A549 (cell line): ENCODE measurements at regions not wholly inside any gene's neighbourhood (a gene's known extent, or its start where the extent isn't known, plus 50 kb on each side); places are given as distances from the start of the nearest gene placed in this dataset.
A peak's percentile ranks its signal among the peaks of the same experiment; 100 is the strongest.

Experiments used
- ATAC-seq, 2 experiments: fragments of 200-7000 bp in 1 of 2; fragments of >200 bp in 1 of 2; cut with Nextera tagmentation in 1 of 2; cut with Tn5 transposase in 1 of 2; 3 replicates each; pipeline versions ENCODE4 v1.8.0 to v1.9.1; 2018 to 2020; ENCODE audit warnings: mild to moderate bottlenecking in 1 of 2, moderate library complexity in 1 of 2
- CTCF ChIA-PET: fragments of 300-600 bp; sonication (Branson Sonifier 250); formaldehyde crosslinking; extraction: SDS; loops from one replicate; lab custom pipeline; 2021; ENCODE audit warnings: antibody characterized with exemption, inconsistent platforms; lab: Yijun Ruan, JAX
- POLR2A ChIA-PET: fragments of 350-600 bp; formaldehyde crosslinking; extraction: SDS; loops from one replicate; lab custom pipeline; 2021; ENCODE audit warnings: antibody characterized with exemption, inconsistent platforms; lab: Yijun Ruan, JAX
- DNase-seq, 2 experiments: peaks; one replicate each; pipeline versions ENCODE4 v3.0.0 to v3.0.0-alpha.2; 2011 to 2016; ENCODE audit warnings: low read depth in 1 of 2, low spot score in 1 of 2
- FAIRE-seq: peaks from 2 replicates; lab custom pipeline; 2011; peaks lifted over from hg19 to GRCh38; lab: Jason Lieb, UNC
- H3K27ac ChIP-seq, 2 experiments: fragments of >200 bp; sonication (Bioruptor Twin); formaldehyde crosslinking; 3 replicates each; pipeline ENCODE4 v1.5.1; 2016 to 2017
- H3K4me1 ChIP-seq: fragments of >200 bp; sonication (Bioruptor Twin); formaldehyde crosslinking; 3 replicates; pipeline ENCODE4 v1.6.1; 2016
- H3K4me2 ChIP-seq: fragments of >200 bp; sonication (Bioruptor Twin); formaldehyde crosslinking; 3 replicates; pipeline ENCODE4 v1.6.1; 2016
- H3K4me3 ChIP-seq: fragments of >200 bp; sonication (Bioruptor Twin); formaldehyde crosslinking; 3 replicates; pipeline ENCODE4 v1.5.1; 2016
- H3K9me3 ChIP-seq: fragments of >200 bp; sonication (Bioruptor Twin); formaldehyde crosslinking; 3 replicates; pipeline ENCODE4 v1.6.1; 2016
- BCL3 ChIP-seq: fragments of >200 bp; sonication (Bioruptor Twin); formaldehyde crosslinking; IDR thresholded peaks from 3 replicates; pipeline ENCODE4 v1.6.1; 2016
- CBX2 ChIP-seq: fragments of 200-600 bp; sonication (generic); IDR thresholded peaks from 2 replicates; pipeline ENCODE4 v1.6.1; 2016; ENCODE audit warnings: low read depth, mild to moderate bottlenecking, borderline replicate concordance
- CHD2 ChIP-seq: fragments of 150-350 bp; IDR thresholded peaks from 2 replicates; pipeline ENCODE4 v1.6.1; 2014; ENCODE audit warnings: low read length; ENCODE audit not compliant: partially characterized antibody
- E2F6 ChIP-seq: IDR thresholded peaks from 2 replicates; pipeline ENCODE4 v1.6.1; 2012; ENCODE audit warnings: low read depth, borderline replicate concordance
- FOSL2 ChIP-seq, 2 experiments: fragments of 450-650 bp in 1 of 2; fragments of >200 bp in 1 of 2; sonication (Bioruptor Twin) in 1 of 2; formaldehyde crosslinking; IDR thresholded peaks; 2 replicates each; pipeline versions ENCODE4 v1.5.0 to v1.6.1; 2016 to 2020; ENCODE audit warnings: mild to moderate bottlenecking in 1 of 2, moderate library complexity in 1 of 2
- GATA3 ChIP-seq: IDR thresholded peaks from 2 replicates; pipeline ENCODE4 v1.6.1; 2012; ENCODE audit warnings: borderline replicate concordance
- HOXB5 ChIP-seq: fragments of 250-450 bp; sonication (Bioruptor Pico); IDR thresholded peaks from 2 replicates; pipeline ENCODE4 v1.5.0; 2020; ENCODE audit warnings: mild to moderate bottlenecking, moderate library complexity
- JUN ChIP-seq, 2 experiments: fragments of >200 bp; sonication (Bioruptor Twin); formaldehyde crosslinking; IDR thresholded peaks; 2 replicates in 1 of 2; 3 replicates in 1 of 2; pipeline ENCODE4 v1.6.1; 2016 to 2017
- KDM5A ChIP-seq: fragments of 200-600 bp; sonication (generic); IDR thresholded peaks from 2 replicates; pipeline ENCODE4 v1.6.1; 2016; ENCODE audit warnings: antibody characterized with exemption, mild to moderate bottlenecking
- MAX ChIP-seq: IDR thresholded peaks from 2 replicates; pipeline ENCODE4 v1.6.1; 2012
- NR3C1 ChIP-seq: fragments of >200 bp; sonication (Bioruptor Twin); formaldehyde crosslinking; IDR thresholded peaks from 3 replicates; pipeline ENCODE4 v1.6.1; 2017
- POLR2A ChIP-seq: IDR thresholded peaks from 2 replicates; pipeline ENCODE4 v1.6.1; 2012; ENCODE audit warnings: mild to moderate bottlenecking, low read length
- RARB ChIP-seq: fragments of 250-450 bp; sonication (Bioruptor Pico); IDR thresholded peaks from 2 replicates; pipeline ENCODE4 v1.8.0; 2021; ENCODE audit warnings: mild to moderate bottlenecking, moderate library complexity
- REST ChIP-seq: fragments of 200-600 bp; sonication (generic); IDR thresholded peaks from 2 replicates; pipeline ENCODE4 v1.6.1; 2016; ENCODE audit warnings: antibody characterized with exemption, mild to moderate bottlenecking, moderate library complexity
- TFCP2L1 ChIP-seq: fragments of 250-450 bp; sonication (Bioruptor Pico); IDR thresholded peaks from 2 replicates; pipeline ENCODE4 v1.5.0; 2021; ENCODE audit warnings: mild to moderate bottlenecking
- TP53 ChIP-seq: fragments of 250-450 bp; sonication (Bioruptor Pico); IDR thresholded peaks from 2 replicates; pipeline ENCODE4 v1.5.0; 2021; ENCODE audit warnings: mild to moderate bottlenecking, moderate library complexity
- USF2 ChIP-seq: fragments of 450-650 bp; IDR thresholded peaks from 2 replicates; pipeline ENCODE4 v1.6.1; 2014; ENCODE audit warnings: antibody characterized with exemption
- ZSCAN20 ChIP-seq: fragments of 250-450 bp; sonication (Bioruptor Pico); IDR thresholded peaks from 2 replicates; pipeline ENCODE4 v1.8.0; 2022; ENCODE audit warnings: mild to moderate bottlenecking, moderate library complexity
- WGBS: methylation state at CpG from one replicate; pipeline ENCODE4 v1.1.6; 2017; ENCODE audit errors: missing lambda C conversion rate; 5-methylcytosine and 5-hydroxymethylcytosine counted together

- Histone ChIP-seq H3K27ac (no peak overlapping the region), H3K4me1 (no peaks in the 10 kb centered on the region), H3K4me3 (no peak overlapping the region), H3K4me2 (no peak overlapping the region), H3K9me3 (no peaks in the 10 kb centered on the region)
- FAIRE-seq (peak; percentile 49), ATAC-seq (no peak), DNase-seq (no peak)
- ChIA-PET CTCF (interaction anchor here (0.9 kb wide), 1 partner anchor 417 kb away, joined by 3 read pairs; no protein-coding TSS in a partner anchor), POLR2A (no interaction called here)
- TF ChIP-seq CHD2 (no peak), GATA3 (no peak), POLR2A (no peak), REST (0 out of 2 replicates have a peak, but pooled peaks have one; percentile 16), TFCP2L1 (CRISPR knock-in tag) (no peak), KDM5A (no peak)
- 18% methylated on average over 6 of the region's 6 CpGs for WGBS
Measured at GRCh38 chr7:21185653-21186265, 242.1 kb upstream of the SP4 start.

- DNase-seq (no peak), FAIRE-seq (no peak), ATAC-seq (no peak)
- Histone ChIP-seq H3K27ac (no peak overlapping the region), H3K4me2 (no peak overlapping the region), H3K9me3 (no peaks in the 10 kb centered on the region), H3K4me3 (no peak overlapping the region), H3K4me1 (no peaks in the 10 kb centered on the region)
- ChIA-PET CTCF (interaction anchor here (0.7 kb wide), 1 partner anchor 16 kb away, joined by 3 read pairs; no protein-coding TSS in a partner anchor), POLR2A (no interaction called here)
- no peak for TF ChIP-seq ZSCAN20 (CRISPR knock-in tag)
- TF ChIP-seq JUN (IDR thresholded peaks at IDR 0.05), result no peak
- TF ChIP-seq NR3C1, result no peak
- no peak for TF ChIP-seq CBX2
- TF ChIP-seq E2F6, result no peak
- TF ChIP-seq BCL3, result no peak
- no peak for TF ChIP-seq RARB (CRISPR knock-in tag)
- no peak for TF ChIP-seq TP53 (CRISPR knock-in tag)
- no peak for TF ChIP-seq USF2
- TF ChIP-seq GATA3, result no peak
- TF ChIP-seq FOSL2 (IDR thresholded peaks at IDR 0.05), result no peak
- TF ChIP-seq FOSL2 (CRISPR knock-in tag; IDR thresholded peaks at IDR 0.05), result no peak
- TF ChIP-seq MAX, result no peak
- TF ChIP-seq HOXB5 (CRISPR knock-in tag), result no peak
- 10% methylated on average over 7 of the region's 7 CpGs for WGBS
Measured at GRCh38 chr7:21191321-21192073, 236.4 kb upstream of the SP4 start.
